ENCODE measurements at regions not wholly inside any gene's neighbourhood (a gene's known extent, or its start where the extent isn't known, plus 50 kb on each side); places are given as distances from the start of the nearest gene placed in this dataset.

GRCh38 chr14:97618917-97619690 is 821.9 kb downstream of the VRK1 start:
- Histone ChIP-seq H3K36me3 (ENCODE audit: insufficient read depth, low read length) (no peaks in the 10 kb centered on the region), H3K4me1 (ENCODE audit: insufficient read depth, low read length) (no peaks in the 10 kb centered on the region), H3K9me3 (ENCODE audit: low read length) (no peaks in the 10 kb centered on the region), H3K27me3 (ENCODE audit: insufficient read depth, low read length) (no peaks in the 10 kb centered on the region), H3K4me3 (ENCODE audit: low read length) (no peak overlapping the region), H2AFZ (ENCODE audit: low read depth, low read length) (no peak overlapping the region)

GRCh38 chr14:97620066-97620465 is 822.9 kb downstream of the VRK1 start:
- Histone ChIP-seq H3K4me1 (ENCODE audit: insufficient read depth, low read length) (no peaks in the 10 kb centered on the region), H3K4me3 (ENCODE audit: low read length) (no peak overlapping the region), H3K9me3 (ENCODE audit: low read length) (no peaks in the 10 kb centered on the region), H3K36me3 (ENCODE audit: insufficient read depth, low read length) (no peaks in the 10 kb centered on the region), H3K27me3 (ENCODE audit: insufficient read depth, low read length) (no peaks in the 10 kb centered on the region), H2AFZ (ENCODE audit: low read depth, low read length) (no peak overlapping the region)

DNA sequence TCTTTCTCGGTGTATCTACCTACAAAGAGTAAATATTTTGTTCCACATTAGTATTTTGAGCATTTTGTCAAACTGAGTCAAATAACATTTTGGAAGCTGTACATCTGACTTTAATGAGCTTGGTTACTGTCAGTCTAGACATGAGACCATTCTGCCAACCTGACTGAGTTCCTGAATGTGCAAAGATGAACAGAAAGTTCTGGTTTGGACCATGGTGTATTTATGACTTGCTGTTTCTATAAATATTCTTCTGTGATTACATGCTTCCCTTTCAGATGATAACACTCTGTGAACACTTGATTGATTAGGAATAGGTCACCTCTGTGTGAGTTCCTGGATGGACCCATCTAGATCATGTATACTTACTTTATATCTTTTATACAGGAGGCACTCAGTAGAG is 827.8 kb downstream of the VRK1 start:
- H3K4me1 ChIP-seq (ENCODE audit: insufficient read depth, low read length): no peaks in the 10 kb centered on the region
- no peaks in the 10 kb centered on the region for H3K9me3 ChIP-seq (ENCODE audit: low read length)
- H3K4me3 ChIP-seq (ENCODE audit: low read length): no peak overlapping the region
- no peaks in the 10 kb centered on the region for H3K27me3 ChIP-seq (ENCODE audit: insufficient read depth, low read length)
- no peak overlapping the region for H2AFZ ChIP-seq (ENCODE audit: low read depth, low read length)
- H3K36me3 ChIP-seq (ENCODE audit: insufficient read depth, low read length): no peaks in the 10 kb centered on the region

DNA sequence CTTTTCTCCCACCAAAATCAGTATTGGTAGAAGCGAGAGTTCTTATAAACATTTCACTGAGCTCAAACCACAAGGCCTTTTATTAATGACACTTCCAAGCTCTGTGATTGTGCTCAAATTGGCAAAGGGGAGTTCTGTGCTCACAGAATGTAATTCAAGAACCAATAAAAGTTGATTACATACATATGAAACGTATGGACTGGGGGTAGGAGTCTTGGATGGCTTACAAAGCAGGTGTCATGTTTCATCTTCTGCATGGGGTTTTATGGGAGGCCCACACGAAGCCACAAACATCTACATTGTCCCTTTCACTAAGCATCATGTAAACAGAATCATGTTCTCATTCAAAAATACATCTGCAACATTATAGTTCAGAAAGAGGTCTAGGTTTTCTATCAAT is 828.3 kb downstream of the VRK1 start:
- H3K4me3 ChIP-seq (ENCODE audit: low read length): no peak overlapping the region
- H2AFZ ChIP-seq (ENCODE audit: low read depth, low read length): no peak overlapping the region
- H3K9me3 ChIP-seq (ENCODE audit: low read length): no peaks in the 10 kb centered on the region
- H3K4me1 ChIP-seq (ENCODE audit: insufficient read depth, low read length): no peaks in the 10 kb centered on the region
- no peaks in the 10 kb centered on the region for H3K36me3 ChIP-seq (ENCODE audit: insufficient read depth, low read length)
- no peaks in the 10 kb centered on the region for H3K27me3 ChIP-seq (ENCODE audit: insufficient read depth, low read length)

GRCh38 chr14:97626088-97626487 is 828.9 kb downstream of the VRK1 start:
- H3K36me3 ChIP-seq (ENCODE audit: insufficient read depth, low read length): no peaks in the 10 kb centered on the region
- H3K27me3 ChIP-seq (ENCODE audit: insufficient read depth, low read length): no peaks in the 10 kb centered on the region
- H3K4me3 ChIP-seq (ENCODE audit: low read length): no peak overlapping the region
- H2AFZ ChIP-seq (ENCODE audit: low read depth, low read length): no peak overlapping the region
- H3K9me3 ChIP-seq (ENCODE audit: low read length): no peaks in the 10 kb centered on the region
- no peaks in the 10 kb centered on the region for H3K4me1 ChIP-seq (ENCODE audit: insufficient read depth, low read length)

GRCh38 chr14:97630249-97630648 is 833.1 kb downstream of the VRK1 start:
- H3K4me3 ChIP-seq (ENCODE audit: low read length): no peak overlapping the region
- H3K9me3 ChIP-seq (ENCODE audit: low read length): no peaks in the 10 kb centered on the region
- H3K4me1 ChIP-seq (ENCODE audit: insufficient read depth, low read length): no peaks in the 10 kb centered on the region
- no peaks in the 10 kb centered on the region for H3K36me3 ChIP-seq (ENCODE audit: insufficient read depth, low read length)
- no peak overlapping the region for H2AFZ ChIP-seq (ENCODE audit: low read depth, low read length)
- no peaks in the 10 kb centered on the region for H3K27me3 ChIP-seq (ENCODE audit: insufficient read depth, low read length)

DNA sequence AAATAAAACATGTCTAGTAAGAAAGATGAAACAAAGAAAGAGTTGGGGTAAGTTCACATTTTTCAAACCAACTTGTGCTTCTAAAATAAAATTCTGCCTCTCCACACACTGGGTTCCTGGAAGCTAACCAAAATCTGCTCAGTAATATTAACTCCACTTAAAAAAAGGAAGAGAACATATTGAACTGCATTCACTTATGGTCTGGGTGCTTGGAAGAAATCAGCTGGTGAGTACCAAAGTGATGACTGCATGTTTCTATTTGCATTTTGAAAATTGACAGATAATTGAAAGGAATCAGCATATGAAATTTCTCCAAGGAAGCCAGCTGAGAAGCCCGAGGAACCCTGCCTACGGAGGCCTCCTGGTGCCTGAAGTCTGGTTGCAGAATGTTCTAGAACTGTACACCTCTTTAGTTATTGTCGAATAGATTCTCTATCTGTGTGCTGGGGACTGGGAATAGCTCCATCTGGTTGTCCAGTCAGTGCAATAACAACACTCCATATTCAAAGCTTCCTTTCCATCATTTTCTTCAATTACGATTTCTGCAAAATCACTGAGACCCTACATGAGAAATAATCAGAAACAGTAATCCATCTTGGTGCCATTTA is 836.1 kb downstream of the VRK1 start:
- Histone ChIP-seq H3K9me3 (ENCODE audit: low read length) (no peaks in the 10 kb centered on the region), H3K4me3 (ENCODE audit: low read length) (no peak overlapping the region), H3K27me3 (ENCODE audit: insufficient read depth, low read length) (no peaks in the 10 kb centered on the region), H3K4me1 (ENCODE audit: insufficient read depth, low read length) (no peaks in the 10 kb centered on the region), H2AFZ (ENCODE audit: low read depth, low read length) (no peak overlapping the region), H3K36me3 (ENCODE audit: insufficient read depth, low read length) (no peaks in the 10 kb centered on the region)

DNA sequence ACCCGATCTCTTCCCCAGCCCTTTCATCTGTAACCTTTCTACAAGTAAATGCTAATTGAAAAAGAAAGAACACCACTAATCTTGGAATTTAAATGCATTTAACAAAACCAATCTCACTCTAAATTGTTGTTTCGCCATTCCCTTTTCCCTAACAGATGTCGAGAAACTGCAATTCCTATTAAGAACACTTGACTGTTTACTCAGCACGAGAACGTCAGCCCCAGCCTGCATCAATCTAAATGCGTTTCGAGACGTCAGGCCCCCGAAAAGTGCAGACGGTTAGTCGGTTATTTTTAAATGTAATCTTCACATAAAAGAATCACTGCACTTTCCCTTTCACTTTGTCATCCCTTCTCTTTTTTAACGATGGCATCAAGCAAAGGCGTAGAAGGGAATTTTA is 837.6 kb downstream of the VRK1 start:
- no peaks in the 10 kb centered on the region for H3K27me3 ChIP-seq (ENCODE audit: insufficient read depth, low read length)
- H3K36me3 ChIP-seq (ENCODE audit: insufficient read depth, low read length): no peaks in the 10 kb centered on the region
- no peak overlapping the region for H2AFZ ChIP-seq (ENCODE audit: low read depth, low read length)
- H3K4me3 ChIP-seq (ENCODE audit: low read length): no peak overlapping the region
- no peaks in the 10 kb centered on the region for H3K4me1 ChIP-seq (ENCODE audit: insufficient read depth, low read length)
- H3K9me3 ChIP-seq (ENCODE audit: low read length): no peaks in the 10 kb centered on the region

- H3K27me3 ChIP-seq (ENCODE audit: insufficient read depth, low read length): no peaks in the 10 kb centered on the region
- no peaks in the 10 kb centered on the region for H3K9me3 ChIP-seq (ENCODE audit: low read length)
- H2AFZ ChIP-seq (ENCODE audit: low read depth, low read length): no peak overlapping the region
- no peaks in the 10 kb centered on the region for H3K36me3 ChIP-seq (ENCODE audit: insufficient read depth, low read length)
- H3K4me3 ChIP-seq (ENCODE audit: low read length): no peak overlapping the region
- H3K4me1 ChIP-seq (ENCODE audit: insufficient read depth, low read length): no peaks in the 10 kb centered on the region
Observed at GRCh38 chr14:97638864-97639263, 841.7 kb downstream of the VRK1 start.

DNA sequence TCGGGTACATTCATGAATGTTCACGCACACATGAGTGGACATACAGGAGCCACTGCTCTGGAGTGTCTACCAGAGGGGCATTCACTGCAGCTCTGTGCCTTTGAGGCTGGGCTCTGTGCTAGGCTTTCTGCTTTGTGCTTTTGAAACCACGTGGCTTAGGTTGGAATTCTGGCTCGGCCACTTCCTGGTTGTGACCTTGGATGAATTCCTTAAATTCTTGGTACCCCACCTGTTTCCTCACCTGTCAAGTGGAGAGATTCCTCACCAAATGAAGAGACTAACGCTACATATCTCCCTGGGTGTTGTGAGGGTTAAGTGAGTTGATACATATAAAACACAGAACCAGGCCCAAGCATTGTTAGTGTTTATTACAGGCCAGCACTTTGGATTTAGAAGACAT is 842.8 kb downstream of the VRK1 start:
- no peak overlapping the region for H3K4me3 ChIP-seq (ENCODE audit: low read length)
- H3K27me3 ChIP-seq (ENCODE audit: insufficient read depth, low read length): no peaks in the 10 kb centered on the region
- no peak overlapping the region for H2AFZ ChIP-seq (ENCODE audit: low read depth, low read length)
- H3K36me3 ChIP-seq (ENCODE audit: insufficient read depth, low read length): no peaks in the 10 kb centered on the region
- no peaks in the 10 kb centered on the region for H3K4me1 ChIP-seq (ENCODE audit: insufficient read depth, low read length)
- H3K9me3 ChIP-seq (ENCODE audit: low read length): no peaks in the 10 kb centered on the region

DNA sequence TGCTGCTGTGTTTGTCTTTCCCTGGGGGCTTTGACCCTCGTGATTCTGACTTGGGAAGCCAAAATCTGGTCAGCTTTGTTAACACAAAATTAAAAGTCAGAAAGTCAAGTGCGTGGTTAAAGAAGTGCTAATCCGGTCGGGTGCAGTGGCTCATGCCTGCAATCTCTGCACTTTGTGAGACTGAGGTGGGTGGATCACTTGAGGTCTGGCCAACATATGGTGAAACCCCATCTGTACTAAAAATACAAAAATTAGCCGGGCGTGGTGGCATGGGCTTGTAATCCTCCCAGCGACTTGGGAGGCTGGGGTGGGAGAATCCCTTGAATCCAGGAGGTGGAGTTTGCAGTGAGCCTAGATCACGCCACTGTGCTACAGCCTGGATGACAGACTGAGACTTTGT is 844.6 kb downstream of the VRK1 start:
- Histone ChIP-seq H2AFZ (ENCODE audit: low read depth, low read length) (no peak overlapping the region), H3K4me3 (ENCODE audit: low read length) (no peak overlapping the region)

DNA sequence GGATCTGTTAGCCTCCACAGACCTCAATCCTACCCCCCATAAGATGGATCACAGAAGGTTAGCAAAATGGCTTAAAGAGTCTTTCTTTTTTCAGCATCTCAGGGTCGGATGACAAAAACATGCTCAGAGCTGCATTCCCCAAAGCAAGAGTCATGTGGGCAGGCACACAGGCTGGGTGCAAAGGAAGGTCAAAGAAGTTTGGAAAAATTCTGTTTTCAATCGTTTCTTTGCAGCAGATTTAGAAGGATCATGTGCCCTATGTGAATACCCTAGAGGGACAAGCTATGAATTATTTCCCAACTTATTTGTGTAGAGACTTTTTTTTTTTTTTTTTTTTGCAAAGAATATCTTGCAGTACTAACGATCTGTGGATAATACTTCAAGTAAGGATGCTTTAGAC is 845.4 kb downstream of the VRK1 start:
- Histone ChIP-seq H2AFZ (ENCODE audit: low read depth, low read length) (no peak overlapping the region), H3K27me3 (ENCODE audit: insufficient read depth, low read length) (no peaks in the 10 kb centered on the region), H3K4me3 (ENCODE audit: low read length) (no peak overlapping the region)

More for the DNA sequence above, 844.6 kb downstream of the VRK1 start:
- Histone ChIP-seq H3K9me3 (ENCODE audit: low read length) (no peaks in the 10 kb centered on the region), H3K27me3 (ENCODE audit: insufficient read depth, low read length) (no peaks in the 10 kb centered on the region), H3K4me1 (ENCODE audit: insufficient read depth, low read length) (no peaks in the 10 kb centered on the region), H3K36me3 (ENCODE audit: insufficient read depth, low read length) (no peaks in the 10 kb centered on the region)

GRCh38 chr14:97644365-97644764 is 847.2 kb downstream of the VRK1 start:
- H2AFZ ChIP-seq (ENCODE audit: low read depth, low read length): no peak overlapping the region
- H3K4me3 ChIP-seq (ENCODE audit: low read length): no peak overlapping the region
- no peaks in the 10 kb centered on the region for H3K4me1 ChIP-seq (ENCODE audit: insufficient read depth, low read length)
- no peaks in the 10 kb centered on the region for H3K36me3 ChIP-seq (ENCODE audit: insufficient read depth, low read length)
- H3K9me3 ChIP-seq (ENCODE audit: low read length): no peaks in the 10 kb centered on the region
- no peaks in the 10 kb centered on the region for H3K27me3 ChIP-seq (ENCODE audit: insufficient read depth, low read length)

More for the DNA sequence above, 845.4 kb downstream of the VRK1 start:
- Histone ChIP-seq H3K9me3 (ENCODE audit: low read length) (no peaks in the 10 kb centered on the region), H3K36me3 (ENCODE audit: insufficient read depth, low read length) (no peaks in the 10 kb centered on the region), H3K4me1 (ENCODE audit: insufficient read depth, low read length) (no peaks in the 10 kb centered on the region)

DNA sequence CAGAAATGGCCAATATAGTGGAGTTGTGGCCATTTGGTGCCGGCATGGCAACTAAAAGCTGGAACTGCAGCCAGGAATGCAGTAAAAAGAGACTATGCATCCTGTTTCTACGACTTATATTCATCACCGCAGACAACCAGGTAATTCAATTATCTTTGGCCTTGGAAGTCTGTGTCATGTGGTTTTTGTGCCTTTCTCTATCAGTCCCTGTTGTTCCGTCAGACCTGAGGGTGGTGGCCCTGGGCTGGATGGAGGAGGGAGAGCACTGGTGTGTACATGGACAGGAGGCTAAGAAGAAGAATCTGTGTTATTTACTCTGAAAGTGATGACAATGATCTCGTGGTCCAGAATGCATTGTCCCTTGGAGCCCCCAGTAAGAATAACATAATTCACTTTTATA is 852.6 kb downstream of the VRK1 start:
- no peaks in the 10 kb centered on the region for H3K4me1 ChIP-seq (ENCODE audit: insufficient read depth, low read length)
- no peaks in the 10 kb centered on the region for H3K27me3 ChIP-seq (ENCODE audit: insufficient read depth, low read length)
- H3K9me3 ChIP-seq (ENCODE audit: low read length): no peaks in the 10 kb centered on the region
- no peak overlapping the region for H2AFZ ChIP-seq (ENCODE audit: low read depth, low read length)
- no peak overlapping the region for H3K4me3 ChIP-seq (ENCODE audit: low read length)
- H3K36me3 ChIP-seq (ENCODE audit: insufficient read depth, low read length): no peaks in the 10 kb centered on the region

All from neuron (in vitro differentiated cells).